Gastrocnemius medialis (tissue), 4 donors: ENCODE measurements at regions not wholly inside any gene's neighbourhood (a gene's known extent, or its start where the extent isn't known, plus 50 kb on each side); places are given as distances from the start of the nearest gene placed in this dataset.

Source experiments
- ATAC-seq, 2 donors: fragments of 150-250 bp; one replicate each; pipeline ENCODE4 v1.9.1; 2016
- DNase-seq, 2 donors: peaks; one replicate each; pipeline ENCODE4 v3.0.0-alpha.2; 2019
- H3K27ac ChIP-seq, 4 donors: fragments of 200-600 bp; sonication (generic); 1 replicate in 1 of 4; 2 replicates in 3 of 4; pipeline ENCODE4 v1.5.1; 2016 to 2018; ENCODE audit warnings: mild to moderate bottlenecking in 2 of 4, moderate library complexity in 1 of 4
- H3K27me3 ChIP-seq, 3 donors: fragments of 200-600 bp; sonication (generic) in 2 of 3; 1 replicate in 1 of 3; 2 replicates in 2 of 3; pipeline versions ENCODE4 v1.5.1 to v1.6.0; 2016 to 2019; ENCODE audit warnings: mild to moderate bottlenecking in 1 of 3, moderate library complexity in 1 of 3
- H3K36me3 ChIP-seq, 2 donors: fragments of 200-600 bp; sonication (generic) in 1 of 2; one replicate each; pipeline ENCODE4 v1.5.1; 2017 to 2018
- H3K4me1 ChIP-seq, 2 donors: fragments of 200-600 bp; sonication (generic) in 1 of 2; one replicate each; pipeline ENCODE4 v1.5.1; 2016 to 2017; ENCODE audit warnings: mild to moderate bottlenecking in 2 of 2
- H3K4me3 ChIP-seq, 4 donors: fragments of 200-600 bp; sonication (generic) in 3 of 4; 1 replicate in 1 of 4; 2 replicates in 3 of 4; pipeline ENCODE4 v1.5.1; 2016 to 2019; ENCODE audit warnings: mild to moderate bottlenecking in 2 of 4
- H3K9me3 ChIP-seq, 3 donors: fragments of 200-600 bp; sonication (generic) in 2 of 3; 1 replicate in 1 of 3; 2 replicates in 2 of 3; pipeline ENCODE4 v1.5.1; 2016 to 2019
- CTCF ChIP-seq, 5 experiments: fragments of 450-650 bp in 3 of 5; fragments of 200-600 bp in 2 of 5; sonication (generic) in 2 of 5; IDR thresholded peaks in 4 of 5; conservative IDR thresholded peaks in 1 of 5; 1 replicate in 4 of 5; 2 replicates in 1 of 5; pipeline ENCODE4 v1.5.1; 2016 to 2019; ENCODE audit warnings: antibody characterized with exemption in 5 of 5, mild to moderate bottlenecking in 3 of 5, moderate library complexity in 3 of 5
- POLR2A ChIP-seq, 2 donors: fragments of 450-650 bp; IDR thresholded peaks; one replicate each; pipeline ENCODE4 v1.6.1; 2017; ENCODE audit warnings: antibody characterized with exemption in 2 of 2, mild to moderate bottlenecking in 2 of 2, moderate library complexity in 2 of 2
- in situ Hi-C, 4 donors: fragments of 200-750 bp; cut with MboI; loops; one replicate each; pipeline versions ENCODE4 v1.15.0 to v1.8.0; 2017; ENCODE audit warnings: low sequenced_read_pairs in 4 of 4
- intact Hi-C: fragments of 100-400 bp; cut with DNase I; formaldehyde crosslinking; loops from one replicate; pipeline ENCODE4 v1.15.1; 2023; ENCODE audit warnings: low total_unique reads

GRCh38 chrX:20947411-20947912, 426.8 kb upstream of the CNKSR2 start:
- TF ChIP-seq CTCF (IDR thresholded peaks at IDR 0.05 in 4 of 5, conservative IDR thresholded peaks at IDR 0.05 in 1 of 5) (no peak), POLR2A (IDR thresholded peaks at IDR 0.05) (no peak)
- H3K4me1 ChIP-seq: no peaks in the 10 kb centered on the region
- no peaks in the 10 kb centered on the region for H3K9me3 ChIP-seq
- H3K27me3 ChIP-seq: no peaks in the 10 kb centered on the region
- no peaks in the 10 kb centered on the region for H3K36me3 ChIP-seq
- intact Hi-C loops (no loop called here), in situ Hi-C loops (no loop called here)
- ATAC-seq (no peak), DNase-seq (no peak)
- H3K4me3 ChIP-seq: no peak overlapping the region
- no peak overlapping the region for H3K27ac ChIP-seq

- no peak for DNase-seq
- no peaks in the 10 kb centered on the region for H3K36me3 ChIP-seq
Measured at GRCh38 chrX:20913760-20914159, 460.5 kb upstream of the CNKSR2 start.

GRCh38 chrX:20906571-20906970, 467.6 kb upstream of the CNKSR2 start:
- Histone ChIP-seq H3K4me1 (no peaks in the 10 kb centered on the region), H3K4me3 (no peak overlapping the region), H3K27me3 (no peaks in the 10 kb centered on the region), H3K27ac (no peak overlapping the region), H3K9me3 (no peaks in the 10 kb centered on the region), H3K36me3 (no peaks in the 10 kb centered on the region)
- in situ Hi-C loops (no loop called here), intact Hi-C loops (no loop called here)
- DNase-seq (no peak), ATAC-seq (no peak)
- TF ChIP-seq POLR2A (IDR thresholded peaks at IDR 0.05): no peak
- no peak for TF ChIP-seq CTCF (IDR thresholded peaks at IDR 0.05 in 4 of 5, conservative IDR thresholded peaks at IDR 0.05 in 1 of 5)

More at GRCh38 chrX:20913760-20914159, 460.5 kb upstream of the CNKSR2 start:
- Histone ChIP-seq H3K27ac (no peak overlapping the region), H3K9me3 (no peaks in the 10 kb centered on the region), H3K4me1 (no peaks in the 10 kb centered on the region), H3K27me3 (no peaks in the 10 kb centered on the region), H3K4me3 (no peak overlapping the region)
- no peak for TF ChIP-seq POLR2A (IDR thresholded peaks at IDR 0.05)
- no peak for TF ChIP-seq CTCF (IDR thresholded peaks at IDR 0.05 in 4 of 5, conservative IDR thresholded peaks at IDR 0.05 in 1 of 5)
- ATAC-seq: no peak
- in situ Hi-C loops: no loop called here
- intact Hi-C loops: no loop called here

- H3K27me3 ChIP-seq: no peaks in the 10 kb centered on the region
- intact Hi-C loops (no loop called here), in situ Hi-C loops (no loop called here)
- no peaks in the 10 kb centered on the region for H3K36me3 ChIP-seq
- H3K9me3 ChIP-seq: no peaks in the 10 kb centered on the region
- DNase-seq (no peak), ATAC-seq (no peak)
- no peak overlapping the region for H3K4me3 ChIP-seq
- H3K4me1 ChIP-seq: no peaks in the 10 kb centered on the region
- TF ChIP-seq CTCF (IDR thresholded peaks at IDR 0.05 in 4 of 5, conservative IDR thresholded peaks at IDR 0.05 in 1 of 5) (no peak), POLR2A (IDR thresholded peaks at IDR 0.05) (no peak)
- no peak overlapping the region for H3K27ac ChIP-seq
Measured at GRCh38 chrX:20884565-20884964, 489.7 kb upstream of the CNKSR2 start.

- TF ChIP-seq POLR2A (IDR thresholded peaks at IDR 0.05) (no peak), CTCF (IDR thresholded peaks at IDR 0.05 in 4 of 5, conservative IDR thresholded peaks at IDR 0.05 in 1 of 5) (no peak)
- Histone ChIP-seq H3K27me3 (no peaks in the 10 kb centered on the region), H3K4me1 (no peaks in the 10 kb centered on the region), H3K36me3 (no peaks in the 10 kb centered on the region), H3K27ac (no peak overlapping the region), H3K4me3 (no peak overlapping the region), H3K9me3 (no peaks in the 10 kb centered on the region)
- in situ Hi-C loops (no loop called here), intact Hi-C loops (no loop called here)
- no peak for DNase-seq
- ATAC-seq: no peak
Measured at GRCh38 chrX:20863649-20864048, 510.6 kb upstream of the CNKSR2 start.
